Right atrium auricular region (tissue), 2 donors: ENCODE measurements at regions not wholly inside any gene's neighbourhood (a gene's known extent, or its start where the extent isn't known, plus 50 kb on each side); places are given as distances from the start of the nearest gene placed in this dataset.

Experiments
- DNase-seq: peaks from one replicate; pipeline ENCODE4 v3.0.0-alpha.2; 2019; ENCODE audit warnings: low spot score
- H3K27ac ChIP-seq, 2 donors: fragments of 200-600 bp; sonication (generic); 1 replicate in 1 of 2; 2 replicates in 1 of 2; pipeline ENCODE4 v1.5.1; 2016 to 2019
- H3K27me3 ChIP-seq, 2 donors: fragments of 200-600 bp; sonication (generic); one replicate each; pipeline versions ENCODE4 v1.5.1 to v1.6.0; 2017 to 2019
- H3K36me3 ChIP-seq: fragments of 200-600 bp; sonication (generic); one replicate; pipeline ENCODE4 v1.5.1; 2016
- H3K4me1 ChIP-seq, 2 donors: fragments of 200-600 bp; sonication (generic); one replicate each; pipeline versions ENCODE4 v1.5.1 to v1.6.0; 2017 to 2019
- H3K4me3 ChIP-seq, 2 donors: fragments of 200-600 bp; sonication (generic); 1 replicate in 1 of 2; 2 replicates in 1 of 2; pipeline ENCODE4 v1.5.1; 2017 to 2019; ENCODE audit warnings: mild to moderate bottlenecking in 1 of 2, moderate library complexity in 1 of 2
- H3K9me3 ChIP-seq, 2 donors: fragments of 200-600 bp; sonication (generic); one replicate each; pipeline ENCODE4 v1.5.1; 2019
- CTCF ChIP-seq, 2 donors: fragments of 200-600 bp; sonication (generic); IDR thresholded peaks; one replicate each; pipeline ENCODE4 v1.5.1; 2019; ENCODE audit warnings: antibody characterized with exemption in 2 of 2

GRCh38 chr10:107487284-107487683, 322.8 kb upstream of the SORCS1 start:
- no peak overlapping the region for H3K4me3 ChIP-seq
- no peak for DNase-seq
- no peak for TF ChIP-seq CTCF (IDR thresholded peaks at IDR 0.05)
- H3K9me3 ChIP-seq: no peaks in the 10 kb centered on the region
- H3K36me3 ChIP-seq: no peaks in the 10 kb centered on the region
- no peaks in the 10 kb centered on the region for H3K4me1 ChIP-seq
- no peaks in the 10 kb centered on the region for H3K27me3 ChIP-seq
- no peak overlapping the region for H3K27ac ChIP-seq

- H3K4me3 ChIP-seq: no peak overlapping the region
- H3K27ac ChIP-seq: no peak overlapping the region
- no peak for DNase-seq
- TF ChIP-seq CTCF (IDR thresholded peaks at IDR 0.05): no peak
- no peaks in the 10 kb centered on the region for H3K36me3 ChIP-seq
- H3K4me1 ChIP-seq: no peaks in the 10 kb centered on the region
- no peaks in the 10 kb centered on the region for H3K9me3 ChIP-seq
- no peaks in the 10 kb centered on the region for H3K27me3 ChIP-seq
Observed at GRCh38 chr10:107485019-107485418, 320.5 kb upstream of the SORCS1 start.

GRCh38 chr10:107481881-107482280, 317.4 kb upstream of the SORCS1 start:
- H3K36me3 ChIP-seq: no peaks in the 10 kb centered on the region
- no peak for TF ChIP-seq CTCF (IDR thresholded peaks at IDR 0.05)

GRCh38 chr10:107481224-107481623, 316.7 kb upstream of the SORCS1 start:
- no peak for TF ChIP-seq CTCF (IDR thresholded peaks at IDR 0.05)
- H3K27me3 ChIP-seq: no peaks in the 10 kb centered on the region
- H3K36me3 ChIP-seq: no peaks in the 10 kb centered on the region
- no peak for DNase-seq
- H3K4me1 ChIP-seq: no peaks in the 10 kb centered on the region
- H3K9me3 ChIP-seq: no peaks in the 10 kb centered on the region
- no peak overlapping the region for H3K27ac ChIP-seq
- no peak overlapping the region for H3K4me3 ChIP-seq

More at GRCh38 chr10:107481881-107482280, 317.4 kb upstream of the SORCS1 start:
- no peaks in the 10 kb centered on the region for H3K4me1 ChIP-seq
- H3K4me3 ChIP-seq: no peak overlapping the region
- H3K9me3 ChIP-seq: no peaks in the 10 kb centered on the region
- no peaks in the 10 kb centered on the region for H3K27me3 ChIP-seq
- H3K27ac ChIP-seq: no peak overlapping the region
- no peak for DNase-seq

GRCh38 chr10:107480781-107481180, 316.3 kb upstream of the SORCS1 start:
- Histone ChIP-seq H3K4me1 (no peaks in the 10 kb centered on the region), H3K4me3 (no peak overlapping the region), H3K9me3 (no peaks in the 10 kb centered on the region), H3K36me3 (no peaks in the 10 kb centered on the region), H3K27ac (no peak overlapping the region), H3K27me3 (no peaks in the 10 kb centered on the region)
- DNase-seq: no peak
- no peak for TF ChIP-seq CTCF (IDR thresholded peaks at IDR 0.05)

- Histone ChIP-seq H3K9me3 (no peaks in the 10 kb centered on the region), H3K4me1 (no peaks in the 10 kb centered on the region)
- no peak for TF ChIP-seq CTCF (IDR thresholded peaks at IDR 0.05)
Observed at GRCh38 chr10:107477266-107477665, 312.8 kb upstream of the SORCS1 start.

More at GRCh38 chr10:107477266-107477665, 312.8 kb upstream of the SORCS1 start:
- no peaks in the 10 kb centered on the region for H3K27me3 ChIP-seq
- H3K36me3 ChIP-seq: no peaks in the 10 kb centered on the region
- H3K4me3 ChIP-seq: no peak overlapping the region
- no peak for DNase-seq
- H3K27ac ChIP-seq: no peak overlapping the region
